ENCODE measurements at regions not wholly inside any gene's neighbourhood (a gene's known extent, or its start where the extent isn't known, plus 50 kb on each side); places are given as distances from the start of the nearest gene placed in this dataset.

- TF ChIP-seq CTCF (IDR thresholded peaks at IDR 0.05; ENCODE audit: insufficient read depth, low read length) = no peak
- DNase-seq (ENCODE audit: low read depth) = no peak
- H3K4me3 ChIP-seq (ENCODE audit: low read depth, low read length) = no peak overlapping the region
These were observed 430.8 kb upstream of the CNTN5 start for GRCh38 chr11:98589967-98590366.

- DNase-seq (ENCODE audit: low read depth) = no peak
- no peak for TF ChIP-seq CTCF (IDR thresholded peaks at IDR 0.05; ENCODE audit: insufficient read depth, low read length)
- H3K4me3 ChIP-seq (ENCODE audit: low read depth, low read length) = no peak overlapping the region
These were observed 420.6 kb upstream of the CNTN5 start for GRCh38 chr11:98600103-98600502.

- no peak for TF ChIP-seq CTCF (IDR thresholded peaks at IDR 0.05; ENCODE audit: insufficient read depth, low read length)
- no peak for DNase-seq (ENCODE audit: low read depth)
- no peak overlapping the region for H3K4me3 ChIP-seq (ENCODE audit: low read depth, low read length)
These were observed 419.7 kb upstream of the CNTN5 start for GRCh38 chr11:98600786-98601773.

- DNase-seq (ENCODE audit: low read depth) = no peak
- no peak for TF ChIP-seq CTCF (IDR thresholded peaks at IDR 0.05; ENCODE audit: insufficient read depth, low read length)
- H3K4me3 ChIP-seq (ENCODE audit: low read depth, low read length) = no peak overlapping the region
These were observed 404.6 kb upstream of the CNTN5 start for GRCh38 chr11:98616098-98616655.

- H3K4me3 ChIP-seq (ENCODE audit: low read depth, low read length) = no peak overlapping the region
- TF ChIP-seq CTCF (IDR thresholded peaks at IDR 0.05; ENCODE audit: insufficient read depth, low read length) = no peak
- DNase-seq (ENCODE audit: low read depth) = no peak
These were observed 399.0 kb upstream of the CNTN5 start for GRCh38 chr11:98621767-98622166.

GRCh38 chr11:98625526-98625925 lies 395.2 kb upstream of the CNTN5 start:
- H3K4me3 ChIP-seq (ENCODE audit: low read depth, low read length) = no peak overlapping the region
- no peak for DNase-seq (ENCODE audit: low read depth)
- no peak for TF ChIP-seq CTCF (IDR thresholded peaks at IDR 0.05; ENCODE audit: insufficient read depth, low read length)

All from fibroblast of the aortic adventitia (primary cell).